ENCODE measurements at regions not wholly inside any gene's neighbourhood (a gene's known extent, or its start where the extent isn't known, plus 50 kb on each side); places are given as distances from the start of the nearest gene placed in this dataset.

GRCh38 chr10:117868151-117868550, 178.6 kb downstream of the RAB11FIP2 start:
- H3K9ac ChIP-seq (ENCODE audit: low read depth in 2 of 2, low read length in 2 of 2): no peak overlapping the region
- no peak for DNase-seq
- no peaks in the 10 kb centered on the region for H3K4me1 ChIP-seq
- TF ChIP-seq CTCF (IDR thresholded peaks at IDR 0.05): no peak
- no peak overlapping the region for H3K4me3 ChIP-seq
- H3K36me3 ChIP-seq: no peaks in the 10 kb centered on the region
- intact Hi-C loops (cut with DNase I): loop anchor here (10.0 kb wide), 1 partner anchor 237 kb away; no protein-coding TSS in a partner anchor
- no peak overlapping the region for H3K27ac ChIP-seq
- H3K27me3 ChIP-seq: no peaks in the 10 kb centered on the region
- H3K9me3 ChIP-seq: no peaks in the 10 kb centered on the region

- Histone ChIP-seq H3K27ac (no peak overlapping the region), H3K9me3 (no peaks in the 10 kb centered on the region), H3K9ac (ENCODE audit: low read depth in 2 of 2, low read length in 2 of 2) (no peak overlapping the region), H3K27me3 (no peaks in the 10 kb centered on the region), H3K4me3 (no peak overlapping the region), H3K36me3 (no peaks in the 10 kb centered on the region), H3K4me1 (no peaks in the 10 kb centered on the region)
- intact Hi-C loops (cut with DNase I): no loop called here
- no peak for DNase-seq
- no peak for TF ChIP-seq CTCF (IDR thresholded peaks at IDR 0.05)
These were observed 170.9 kb downstream of the RAB11FIP2 start for GRCh38 chr10:117875793-117876192.

DNA sequence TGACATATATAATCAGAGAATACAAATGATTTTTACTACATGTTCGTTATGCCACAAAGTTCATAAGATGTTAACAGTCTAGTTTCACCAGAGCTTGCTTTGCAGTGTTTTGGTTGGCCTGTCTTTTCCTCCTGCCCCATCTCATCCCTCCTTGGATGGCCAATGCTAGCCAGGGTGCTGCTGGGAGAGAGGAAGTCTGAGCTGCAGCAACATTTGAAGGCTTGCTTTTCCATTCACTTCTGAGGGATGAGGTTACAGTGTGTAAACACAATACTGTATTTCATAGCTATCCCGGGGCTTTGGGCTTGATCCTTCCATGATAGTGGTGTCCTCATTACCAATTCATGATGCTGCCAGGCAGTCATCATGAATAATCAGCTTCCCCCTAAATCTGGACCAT, 170.5 kb downstream of the RAB11FIP2 start:
- Histone ChIP-seq H3K36me3 (no peaks in the 10 kb centered on the region), H3K27me3 (no peaks in the 10 kb centered on the region), H3K9ac (ENCODE audit: low read depth in 2 of 2, low read length in 2 of 2) (no peak overlapping the region), H3K27ac (no peak overlapping the region), H3K9me3 (no peaks in the 10 kb centered on the region), H3K4me1 (no peaks in the 10 kb centered on the region), H3K4me3 (no peak overlapping the region)
- no peak for DNase-seq
- intact Hi-C loops (cut with DNase I): no loop called here
- no peak for TF ChIP-seq CTCF (IDR thresholded peaks at IDR 0.05)

DNA sequence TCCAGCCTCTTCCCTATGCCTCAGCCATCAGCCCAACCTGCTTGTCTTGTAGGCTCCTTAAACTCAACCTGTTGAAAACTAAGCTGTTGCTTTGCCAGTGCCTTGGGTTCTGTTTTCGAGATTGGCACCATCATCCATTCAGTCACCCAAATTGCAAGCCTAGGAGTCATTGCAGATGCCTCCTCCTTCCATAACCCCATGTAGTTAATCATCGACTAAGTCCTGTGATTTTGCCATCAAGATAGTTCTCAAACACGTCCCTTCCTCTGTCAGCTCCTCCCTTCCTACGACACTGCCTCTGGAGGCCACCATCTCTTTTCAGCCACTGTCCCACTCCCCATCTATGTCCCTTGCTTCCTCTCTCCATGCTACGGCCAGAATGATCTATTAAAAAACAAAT, 168.1 kb downstream of the RAB11FIP2 start:
- intact Hi-C loops (cut with DNase I): no loop called here
- Histone ChIP-seq H3K27me3 (no peaks in the 10 kb centered on the region), H3K4me1 (no peaks in the 10 kb centered on the region), H3K36me3 (no peaks in the 10 kb centered on the region), H3K9me3 (no peaks in the 10 kb centered on the region), H3K9ac (ENCODE audit: low read depth in 2 of 2, low read length in 2 of 2) (no peak overlapping the region), H3K27ac (no peak overlapping the region), H3K4me3 (no peak overlapping the region)
- no peak for TF ChIP-seq CTCF (IDR thresholded peaks at IDR 0.05)
- no peak for DNase-seq

- H3K9ac ChIP-seq (ENCODE audit: low read depth in 2 of 2, low read length in 2 of 2): no peak overlapping the region
- no peaks in the 10 kb centered on the region for H3K4me1 ChIP-seq
- DNase-seq: no peak
- intact Hi-C loops (cut with DNase I): no loop called here
- no peak overlapping the region for H3K27ac ChIP-seq
- no peaks in the 10 kb centered on the region for H3K36me3 ChIP-seq
- TF ChIP-seq CTCF (IDR thresholded peaks at IDR 0.05): no peak
- no peaks in the 10 kb centered on the region for H3K27me3 ChIP-seq
- no peak overlapping the region for H3K4me3 ChIP-seq
- H3K9me3 ChIP-seq: no peaks in the 10 kb centered on the region
These were observed 162.6 kb downstream of the RAB11FIP2 start for GRCh38 chr10:117884093-117884492.

- intact Hi-C loops (cut with DNase I): no loop called here
- H3K9ac ChIP-seq (ENCODE audit: low read depth in 2 of 2, low read length in 2 of 2): no peak overlapping the region
- H3K27me3 ChIP-seq: no peaks in the 10 kb centered on the region
- no peaks in the 10 kb centered on the region for H3K4me1 ChIP-seq
- no peaks in the 10 kb centered on the region for H3K9me3 ChIP-seq
- TF ChIP-seq CTCF (IDR thresholded peaks at IDR 0.05): no peak
- no peak overlapping the region for H3K4me3 ChIP-seq
- no peak for DNase-seq
- H3K36me3 ChIP-seq: no peaks in the 10 kb centered on the region
- H3K27ac ChIP-seq: no peak overlapping the region
These were observed 162.1 kb downstream of the RAB11FIP2 start for GRCh38 chr10:117884592-117884991.

All from colonic mucosa (tissue), 4 donors.